ENCODE measurements at regions not wholly inside any gene's neighbourhood (a gene's known extent, or its start where the extent isn't known, plus 50 kb on each side); places are given as distances from the start of the nearest gene placed in this dataset.

DNA sequence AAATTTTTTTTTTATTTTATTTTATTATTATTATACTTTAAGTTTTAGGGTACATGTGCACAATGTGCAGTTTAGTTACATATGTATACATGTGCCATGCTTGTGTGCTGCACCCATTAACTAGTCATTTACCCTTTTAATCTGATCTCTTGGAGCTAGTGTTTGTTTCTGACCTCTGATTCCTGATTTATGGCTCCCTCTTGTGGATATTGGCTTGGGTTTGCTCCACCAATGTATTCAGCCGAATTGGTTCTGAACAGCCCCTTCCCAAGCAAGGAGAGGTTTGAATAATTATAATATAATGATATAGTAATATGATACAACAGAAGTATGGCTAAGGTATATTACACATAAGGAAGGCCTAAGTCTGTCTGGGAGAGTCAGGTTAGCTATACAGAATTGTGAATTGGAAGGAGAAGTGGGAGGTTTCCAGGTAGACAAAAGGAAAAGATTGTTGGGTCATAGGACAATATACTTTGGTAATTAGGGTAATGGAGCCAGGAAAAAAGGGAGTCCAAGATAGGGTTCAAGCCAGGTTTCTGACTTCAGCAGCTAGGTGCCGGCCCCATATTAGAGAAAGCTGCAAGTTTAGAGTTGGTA, 53.1 kb upstream of the HMCN1 start:
- peak; percentile 60 for DNase-seq (ENCODE audit: low spot score)

- no peak for DNase-seq (ENCODE audit: low spot score)
These were observed 53.7 kb upstream of the HMCN1 start for GRCh38 chr1:185680453-185680852.

- DNase-seq (ENCODE audit: low spot score) = no peak
These were observed 55.0 kb upstream of the HMCN1 start for GRCh38 chr1:185679220-185679619.

- DNase-seq (ENCODE audit: low spot score) = no peak
These were observed 57.2 kb upstream of the HMCN1 start for GRCh38 chr1:185676969-185677368.

DNA sequence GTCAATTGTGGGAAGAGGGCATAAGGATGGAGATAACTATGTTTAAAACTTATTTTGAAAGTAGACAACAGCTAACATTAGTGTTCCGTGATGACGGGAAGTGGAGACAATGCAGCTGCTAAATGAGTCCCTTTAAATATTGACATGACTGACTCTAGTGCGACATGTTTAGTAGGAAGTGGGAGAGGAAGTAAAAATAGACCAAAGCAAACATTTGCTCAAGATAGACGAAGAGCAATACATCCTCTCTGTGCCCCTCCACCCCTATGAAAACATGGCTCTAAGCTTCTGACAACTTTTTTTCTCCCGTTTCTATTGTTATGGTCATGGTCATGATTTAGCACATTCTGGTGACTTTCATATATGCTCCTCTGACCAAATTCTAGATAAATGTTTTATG, 60.0 kb upstream of the HMCN1 start:
- DNase-seq (ENCODE audit: low spot score) = no peak

DNA sequence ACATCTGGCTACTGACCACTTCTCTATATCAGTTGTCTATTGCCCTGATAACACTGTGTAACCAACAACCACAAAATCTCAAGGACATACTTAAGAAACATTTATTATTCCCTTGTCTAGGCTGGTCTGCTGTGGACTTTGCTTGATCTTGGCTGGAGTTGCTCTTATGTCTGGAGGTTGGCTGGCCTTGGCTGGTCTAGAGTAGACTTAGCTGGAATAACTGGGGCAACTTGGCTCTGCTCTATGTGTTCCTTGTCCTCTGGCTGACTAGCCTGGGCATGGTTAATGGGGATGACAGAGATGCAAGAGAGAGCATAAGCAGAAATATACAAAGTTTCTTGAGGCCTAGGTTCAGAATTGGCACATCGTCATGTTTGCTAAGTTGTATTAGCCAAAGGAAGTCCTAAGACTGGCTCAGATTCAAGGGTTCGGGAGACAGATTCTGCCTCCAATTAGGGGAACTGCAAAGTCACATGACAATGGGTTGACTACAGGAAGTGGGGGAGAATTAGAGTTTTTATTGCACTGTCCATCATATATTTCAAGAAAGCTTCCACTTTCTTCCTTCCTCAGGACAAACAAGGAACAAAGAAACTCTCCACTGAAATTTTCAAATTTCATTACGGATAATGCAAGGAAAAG, 61.4 kb upstream of the HMCN1 start:
- no peak for DNase-seq (ENCODE audit: low spot score)

- no peak for DNase-seq (ENCODE audit: low spot score)
These were observed 64.0 kb upstream of the HMCN1 start for GRCh38 chr1:185670187-185670627.

DNA sequence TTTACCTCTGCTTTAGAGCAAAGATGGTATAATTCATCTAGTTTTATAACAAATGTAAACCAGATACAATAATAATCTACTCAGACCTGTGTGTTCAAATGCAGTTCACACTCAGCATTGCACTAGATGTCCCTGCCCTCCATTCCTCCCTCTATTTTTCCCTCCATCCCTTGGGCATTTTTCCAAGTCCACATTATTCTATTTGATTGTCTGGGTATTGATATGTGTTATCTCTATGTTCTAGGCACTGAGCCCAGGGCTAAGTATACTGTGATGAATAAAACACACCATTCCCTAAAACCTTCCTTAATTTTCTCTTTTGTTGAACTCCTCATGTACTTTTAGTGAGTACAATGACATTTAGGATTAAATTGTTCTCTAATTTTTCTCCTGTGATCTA, 66.2 kb upstream of the HMCN1 start:
- DNase-seq (ENCODE audit: low spot score) = no peak

GRCh38 chr1:185666582-185666981, 67.6 kb upstream of the HMCN1 start:
- no peak for DNase-seq (ENCODE audit: low spot score)

- no peak for DNase-seq (ENCODE audit: low spot score)
These were observed 70.4 kb upstream of the HMCN1 start for GRCh38 chr1:185663771-185664296.

GRCh38 chr1:185663332-185663731, 70.9 kb upstream of the HMCN1 start:
- no peak for DNase-seq (ENCODE audit: low spot score)

DNA sequence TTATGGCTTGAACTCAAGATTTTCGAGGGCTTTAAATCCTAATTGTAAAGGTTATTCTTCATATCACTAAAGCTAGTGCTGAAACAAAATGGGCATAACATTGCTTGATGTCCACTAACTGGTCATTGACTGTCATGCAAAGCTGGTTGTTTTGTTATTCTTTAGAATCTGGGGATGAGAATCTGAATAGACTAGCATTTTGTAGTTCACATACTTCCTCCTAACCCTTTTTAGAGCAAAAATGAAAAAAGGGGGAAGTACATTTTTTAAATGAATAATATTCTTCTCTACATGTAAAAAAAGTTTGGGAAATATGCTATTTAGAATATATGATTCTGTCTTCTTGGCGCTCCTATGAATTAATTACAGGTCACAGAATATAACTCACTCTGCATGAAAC, 72.2 kb upstream of the HMCN1 start:
- no peak for DNase-seq (ENCODE audit: low spot score)

DNA sequence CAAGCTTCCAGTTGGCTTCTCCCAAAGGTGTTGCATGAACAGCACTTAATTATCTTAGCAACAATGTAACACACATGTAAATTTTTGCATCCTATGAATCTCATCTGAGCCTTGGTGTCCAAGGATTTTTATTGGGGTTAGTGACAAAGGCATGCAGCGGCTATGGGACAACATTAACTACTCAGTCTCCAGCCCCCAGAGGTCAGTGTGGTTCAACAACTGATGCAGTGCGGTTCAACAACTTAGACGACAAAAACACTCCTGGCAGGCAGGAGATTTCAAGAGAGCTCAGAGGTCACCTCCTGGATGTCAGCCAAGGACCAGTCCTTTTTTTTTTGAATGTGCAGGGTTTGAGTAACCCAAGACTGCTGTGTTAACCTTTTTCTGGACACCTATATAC, 77.5 kb upstream of the HMCN1 start:
- no peak for DNase-seq (ENCODE audit: low spot score)

- DNase-seq (ENCODE audit: low spot score) = no peak
These were observed 79.3 kb upstream of the HMCN1 start for GRCh38 chr1:185654952-185655314.

DNA sequence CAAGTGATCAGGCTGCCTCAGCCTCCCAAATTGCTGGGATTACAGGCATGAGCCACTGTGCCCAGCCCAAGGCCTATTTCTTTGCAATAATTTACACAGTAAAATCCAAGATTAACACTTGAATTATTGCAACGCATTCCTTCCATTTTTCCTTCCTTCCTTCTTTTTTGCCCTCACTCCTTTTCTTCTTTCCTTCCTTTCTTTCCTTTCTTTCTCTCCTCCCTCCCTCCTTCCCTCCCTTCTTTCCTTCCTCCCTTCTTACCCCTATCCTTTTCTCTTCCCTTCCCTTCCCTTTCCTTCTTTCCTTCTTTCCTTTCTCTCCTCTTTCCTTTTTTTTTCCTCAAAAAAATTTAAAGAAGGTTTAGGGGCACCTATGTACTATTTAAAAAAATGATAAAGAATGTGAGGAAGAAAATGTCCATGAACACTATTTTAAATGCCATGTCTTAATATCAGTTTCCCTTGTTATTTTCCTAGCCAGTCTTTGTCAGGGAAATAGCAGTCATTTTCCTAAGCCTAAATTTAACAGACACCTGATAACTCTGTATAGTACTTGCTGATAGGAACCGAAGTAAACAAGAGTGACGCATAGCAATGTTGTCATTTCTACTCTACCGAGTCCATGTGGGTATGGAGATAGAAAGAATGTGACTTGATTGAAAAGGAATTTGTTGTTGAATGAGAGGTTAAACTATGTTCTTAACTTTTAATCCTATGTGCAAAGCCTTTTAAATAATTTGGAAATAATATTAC, 79.8 kb upstream of the HMCN1 start:
- DNase-seq (ENCODE audit: low spot score) = no peak

- no peak for DNase-seq (ENCODE audit: low spot score)
These were observed 80.6 kb upstream of the HMCN1 start for GRCh38 chr1:185653615-185654014.

- no peak for DNase-seq (ENCODE audit: low spot score)
These were observed 81.8 kb upstream of the HMCN1 start for GRCh38 chr1:185652348-185652747.

GRCh38 chr1:185650602-185651230, 83.5 kb upstream of the HMCN1 start:
- DNase-seq (ENCODE audit: low spot score) = peak; percentile 71

DNA sequence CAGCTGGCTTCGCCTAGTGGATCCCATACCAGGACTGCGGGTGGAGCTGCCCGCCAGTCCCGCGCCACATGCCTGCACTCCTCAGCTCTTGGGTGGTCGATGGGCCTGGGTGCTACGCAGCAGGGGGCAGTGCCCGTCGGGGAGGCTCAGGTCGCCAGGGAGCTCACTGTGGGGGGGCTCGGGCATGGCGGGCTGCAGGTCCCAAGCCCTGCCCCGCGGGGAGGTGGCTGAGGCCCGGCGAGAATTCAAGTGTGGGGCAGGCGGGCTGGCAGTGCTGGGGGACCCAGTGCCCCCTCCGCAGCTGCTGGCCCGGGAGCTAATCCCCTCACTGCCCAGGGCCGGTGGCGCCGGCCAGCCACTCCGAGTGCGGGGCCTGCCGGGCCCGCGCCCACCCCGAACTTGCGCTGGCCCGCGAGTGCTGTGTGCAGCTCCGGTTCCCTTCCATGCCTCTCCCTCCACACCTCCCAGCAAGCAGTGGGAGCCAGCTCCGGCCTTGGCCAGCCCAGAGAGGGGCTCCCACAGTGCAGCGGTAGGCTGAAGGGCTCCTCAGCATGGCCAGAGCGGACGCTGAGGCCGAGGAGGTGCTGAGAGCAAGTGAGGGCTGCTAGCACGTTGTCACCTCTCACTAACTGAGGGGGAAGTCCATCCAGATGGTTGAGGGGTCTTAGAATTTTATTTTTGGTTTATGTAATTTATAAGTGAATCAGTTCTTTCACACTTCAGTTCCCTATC, 85.2 kb upstream of the HMCN1 start:
- DNase-seq (ENCODE audit: low spot score) = no peak

DNA sequence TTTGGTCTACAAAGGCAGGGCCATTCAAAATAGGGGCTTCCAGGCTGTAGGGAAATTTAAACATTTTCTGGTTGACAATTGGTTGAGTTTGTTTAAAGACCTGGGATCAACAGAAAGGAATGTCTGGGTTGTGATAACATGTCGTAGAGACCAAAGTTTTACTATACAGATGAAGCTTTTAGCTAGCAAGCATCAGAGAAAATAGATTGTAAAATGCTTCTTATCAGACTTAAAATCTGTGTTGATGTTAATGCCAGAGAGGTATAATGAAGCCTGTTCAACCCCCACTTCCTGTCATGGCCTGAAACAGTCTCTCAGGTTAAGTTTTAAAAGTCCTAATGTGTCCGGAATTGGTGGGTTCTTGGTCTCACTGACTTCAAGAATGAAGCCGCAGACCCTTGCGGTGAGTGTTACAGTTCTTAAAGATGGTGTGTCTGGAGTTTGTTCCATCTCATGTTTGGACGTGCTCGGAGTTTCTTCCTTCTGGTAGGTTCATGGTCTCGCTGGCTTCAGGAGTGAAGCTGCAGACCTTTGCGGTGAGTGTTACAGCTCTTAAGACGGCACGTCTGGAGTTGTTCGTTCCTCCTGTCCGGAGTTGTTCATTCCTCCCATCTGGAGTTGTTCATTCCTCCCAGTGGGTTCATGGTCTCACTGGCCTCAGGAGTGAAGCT, 86.5 kb upstream of the HMCN1 start:
- DNase-seq (ENCODE audit: low spot score) = peak; percentile 39

GRCh38 chr1:185646202-185646683, 87.9 kb upstream of the HMCN1 start:
- DNase-seq (ENCODE audit: low spot score) = peak; percentile 91
